ENCODE measurements at regions not wholly inside any gene's neighbourhood (a gene's known extent, or its start where the extent isn't known, plus 50 kb on each side); places are given as distances from the start of the nearest gene placed in this dataset.

- TF ChIP-seq, protein P1, sequence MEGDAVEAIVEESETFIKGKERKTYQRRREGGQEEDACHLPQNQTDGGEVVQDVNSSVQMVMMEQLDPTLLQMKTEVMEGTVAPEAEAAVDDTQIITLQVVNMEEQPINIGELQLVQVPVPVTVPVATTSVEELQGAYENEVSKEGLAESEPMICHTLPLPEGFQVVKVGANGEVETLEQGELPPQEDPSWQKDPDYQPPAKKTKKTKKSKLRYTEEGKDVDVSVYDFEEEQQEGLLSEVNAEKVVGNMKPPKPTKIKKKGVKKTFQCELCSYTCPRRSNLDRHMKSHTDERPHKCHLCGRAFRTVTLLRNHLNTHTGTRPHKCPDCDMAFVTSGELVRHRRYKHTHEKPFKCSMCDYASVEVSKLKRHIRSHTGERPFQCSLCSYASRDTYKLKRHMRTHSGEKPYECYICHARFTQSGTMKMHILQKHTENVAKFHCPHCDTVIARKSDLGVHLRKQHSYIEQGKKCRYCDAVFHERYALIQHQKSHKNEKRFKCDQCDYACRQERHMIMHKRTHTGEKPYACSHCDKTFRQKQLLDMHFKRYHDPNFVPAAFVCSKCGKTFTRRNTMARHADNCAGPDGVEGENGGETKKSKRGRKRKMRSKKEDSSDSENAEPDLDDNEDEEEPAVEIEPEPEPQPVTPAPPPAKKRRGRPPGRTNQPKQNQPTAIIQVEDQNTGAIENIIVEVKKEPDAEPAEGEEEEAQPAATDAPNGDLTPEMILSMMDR (conservative IDR thresholded peaks at IDR 0.05; ENCODE audit: low read length) = no peak
- no peak for TF ChIP-seq EZH2phosphoT487 (IDR thresholded peaks at IDR 0.05; ENCODE audit: borderline replicate concordance)
Observed at GRCh38 chr16:9316008-9316407, 224.6 kb downstream of the HAPSTR1 start.
